HepG2 (cell line): ENCODE measurements at regions not wholly inside any gene's neighbourhood (a gene's known extent, or its start where the extent isn't known, plus 50 kb on each side); places are given as distances from the start of the nearest gene placed in this dataset.

Experiments used
- ATAC-seq: fragments of 200-7000 bp; cut with Tn5 transposase; 3 replicates; pipeline ENCODE4 v1.9.1; 2020; ENCODE audit warnings: mild to moderate bottlenecking, moderate library complexity
- BruUV-seq: library from RNA; stranded (reverse); fragments of 400-500 nt; replicated peaks from 2 replicates; lab custom pipeline; 2021; lab: Mats Ljungman, UMichigan
- CTCF ChIA-PET: fragments of 300-600 bp; formaldehyde crosslinking; extraction: SDS; loops from one replicate; lab custom pipeline; 2021; ENCODE audit warnings: low total read pairs, inconsistent platforms, low intra/inter-chr PET ratio; lab: Yijun Ruan, JAX
- POLR2A ChIA-PET: fragments of 350-600 bp; sonication (Branson Sonifier 250); formaldehyde crosslinking; loops from one replicate; lab custom pipeline; 2020; ENCODE audit warnings: antibody characterized with exemption, inconsistent platforms; lab: Yijun Ruan, JAX
- DNase-seq: peaks from one replicate; pipeline ENCODE4 v3.0.0-alpha.2; 2015; ENCODE audit warnings: low spot score
- FAIRE-seq: peaks from 3 replicates; lab custom pipeline; 2011; peaks lifted over from hg19 to GRCh38; lab: Jason Lieb, UNC
- H2AFZ ChIP-seq: one replicate; pipeline ENCODE4 v1.6.1; 2011; ENCODE audit warnings: low read length, inconsistent platforms
- H3K27ac ChIP-seq: fragments of 300-600 bp; 3 replicates; pipeline ENCODE4 v1.8.0; 2011; ENCODE audit warnings: mixed run types, mild to moderate bottlenecking, mixed read lengths, low read length, inconsistent platforms; ENCODE audit not compliant: insufficient read depth; ENCODE audit errors: extremely low read length
- H3K27me3 ChIP-seq, 2 experiments: fragments of 200-600 bp in 1 of 2; 2 replicates in 1 of 2; 3 replicates in 1 of 2; pipeline versions ENCODE4 v1.6.0 to v1.8.0; 2011; ENCODE audit warnings: low read length in 2 of 2, mild to moderate bottlenecking in 2 of 2, moderate library complexity in 2 of 2, inconsistent platforms in 1 of 2; ENCODE audit not compliant: insufficient read depth in 2 of 2, control insufficient read depth in 1 of 2
- H3K36me3 ChIP-seq, 2 experiments: fragments of 200-600 bp in 1 of 2; replicated peaks in 1 of 2; 2 replicates in 1 of 2; 3 replicates in 1 of 2; pipeline versions ENCODE4 v1.5.1 to v1.8.0; 2011; ENCODE audit warnings: low read length in 2 of 2, inconsistent platforms in 1 of 2; ENCODE audit not compliant: insufficient read depth in 2 of 2, control insufficient read depth in 1 of 2
- H3K4me1 ChIP-seq: 2 replicates; pipeline ENCODE4 v1.5.1; 2012; ENCODE audit warnings: low read length, inconsistent platforms; ENCODE audit not compliant: insufficient read depth
- H3K4me2 ChIP-seq: 2 replicates; pipeline ENCODE4 v1.6.0; 2011; ENCODE audit warnings: low read depth, low read length, inconsistent platforms
- H3K4me3 ChIP-seq, 3 experiments: fragments of 200-600 bp in 1 of 3; sonication (generic), shearing (Covaris generic) in 1 of 3; replicated peaks in 1 of 3; 2 replicates each; pipeline ENCODE4 v1.5.1; 2011 to 2016; ENCODE audit warnings: low read length in 3 of 3, inconsistent platforms in 2 of 3, low read depth in 2 of 3, mild to moderate bottlenecking in 2 of 3, control low read depth in 1 of 3, mixed read lengths in 1 of 3; ENCODE audit not compliant: insufficient read depth in 1 of 3
- H3K79me2 ChIP-seq: one replicate; pipeline ENCODE4 v1.6.1; 2011; ENCODE audit warnings: low read length, inconsistent platforms; ENCODE audit not compliant: insufficient read depth
- H3K9ac ChIP-seq: 2 replicates; pipeline ENCODE4 v1.6.0; 2011; ENCODE audit warnings: mild to moderate bottlenecking, low read depth, low read length, inconsistent platforms; ENCODE audit not compliant: insufficient read depth
- H3K9me3 ChIP-seq: 2 replicates; pipeline ENCODE4 v1.5.1; 2012; ENCODE audit warnings: mild to moderate bottlenecking, low read length
- H4K20me1 ChIP-seq: 2 replicates; pipeline ENCODE4 v1.6.0; 2011; ENCODE audit warnings: inconsistent platforms, mild to moderate bottlenecking, low read length, moderate library complexity; ENCODE audit not compliant: insufficient read depth
- ARID2 ChIP-seq: sonication (generic); formaldehyde crosslinking; IDR thresholded peaks from 2 replicates; pipeline ENCODE4 v1.8.1; 2022; ENCODE audit warnings: mild to moderate bottlenecking, missing genetic modification reagents, borderline replicate concordance
- ATF3 ChIP-seq: sonication (generic); formaldehyde crosslinking; IDR thresholded peaks from 2 replicates; pipeline ENCODE4 v1.4.0; 2020; ENCODE audit warnings: missing genetic modification reagents
- BCLAF1 ChIP-seq: fragments of 450-650 bp; IDR thresholded peaks from 2 replicates; pipeline ENCODE4 v1.6.1; 2017; ENCODE audit warnings: mild to moderate bottlenecking
- CSRNP2 ChIP-seq: sonication (generic); formaldehyde crosslinking; conservative IDR thresholded peaks from 2 replicates; pipeline ENCODE4 v1.8.0; 2022; ENCODE audit warnings: low read depth, missing genetic modification reagents
- FOXJ3 ChIP-seq: sonication (generic); formaldehyde crosslinking; IDR thresholded peaks from 2 replicates; pipeline ENCODE4 v1.4.0; 2020; ENCODE audit warnings: missing genetic modification reagents, mild to moderate bottlenecking, borderline replicate concordance
- GATAD1 ChIP-seq: IDR thresholded peaks from 2 replicates; pipeline ENCODE4 v1.6.1; 2016; ENCODE audit warnings: missing genetic modification reagents, missing compliant biosample characterization
- HDAC6 ChIP-seq: fragments of 200-600 bp; sonication (generic); IDR thresholded peaks from 2 replicates; pipeline ENCODE4 v1.7.0; 2017; ENCODE audit warnings: mild to moderate bottlenecking, antibody characterized with exemption, low read length, low read depth
- IKZF4 ChIP-seq: sonication (generic); formaldehyde crosslinking; IDR thresholded peaks from 2 replicates; pipeline ENCODE4 v1.5.1; 2020; ENCODE audit warnings: borderline replicate concordance, mild to moderate bottlenecking, low read depth, missing genetic modification reagents; ENCODE audit errors: not compliant biosample characterization
- PCBP1 ChIP-seq: fragments of 200-400 bp; formaldehyde crosslinking; IDR thresholded peaks from 2 replicates; pipeline ENCODE4 v1.6.1; 2017; ENCODE audit warnings: mild to moderate bottlenecking, low read depth, low read length, borderline replicate concordance
- TARDBP ChIP-seq: sonication (generic); formaldehyde crosslinking; IDR thresholded peaks from 2 replicates; pipeline ENCODE4 v1.8.0; 2022; ENCODE audit warnings: mild to moderate bottlenecking, missing genetic modification reagents
- TCF7 ChIP-seq: sonication (generic); IDR thresholded peaks from 2 replicates; pipeline ENCODE4 v1.6.1; 2016; ENCODE audit warnings: antibody characterized with exemption, low read depth
- ZNF12 ChIP-seq: sonication (generic); formaldehyde crosslinking; IDR thresholded peaks from 2 replicates; pipeline ENCODE4 v1.5.0; 2020; ENCODE audit warnings: missing genetic modification reagents
- ZNF230 ChIP-seq: sonication (generic); formaldehyde crosslinking; IDR thresholded peaks from 2 replicates; pipeline ENCODE4 v1.4.0; 2020; ENCODE audit warnings: mild to moderate bottlenecking, missing genetic modification reagents
- ZNF281 ChIP-seq: sonication (generic); formaldehyde crosslinking; IDR thresholded peaks from 2 replicates; pipeline ENCODE4 v1.4.0; 2020; ENCODE audit warnings: missing genetic modification reagents, borderline replicate concordance
- ZNF367 ChIP-seq: sonication (generic); formaldehyde crosslinking; IDR thresholded peaks from 2 replicates; pipeline ENCODE4 v1.4.0; 2020; ENCODE audit warnings: missing genetic modification reagents, borderline replicate concordance
- ZNF468 ChIP-seq: sonication (generic); formaldehyde crosslinking; IDR thresholded peaks from 2 replicates; pipeline ENCODE4 v1.8.0; 2022; ENCODE audit warnings: mild to moderate bottlenecking, moderate library complexity, missing genetic modification reagents
- ZNF557 ChIP-seq: sonication (generic); formaldehyde crosslinking; IDR thresholded peaks from 2 replicates; pipeline ENCODE4 v1.4.0; 2020; ENCODE audit warnings: missing genetic modification reagents
- WGBS: methylation state at CpG from one replicate; pipeline ENCODE4 v1.1.6; 2017; ENCODE audit warnings: low lambda C conversion rate; 5-methylcytosine and 5-hydroxymethylcytosine counted together
- in situ Hi-C: cut with HindIII; loops from 2 replicates; pipeline ENCODE4 v1.10.0; 2017; ENCODE audit warnings: low pct_unique_long_range_greater_than_20kb; ENCODE audit not compliant: extremely low pct_ligation_motif_present
- intact Hi-C: fragments of 100-400 bp; cut with micrococcal nuclease; formaldehyde crosslinking; loops from one replicate; pipeline ENCODE4 v1.10.0; 2022; ENCODE audit not compliant: unreplicated experiment

- TF ChIP-seq HDAC6 = no peak
Observed at GRCh38 chr15:62697636-62698035, 344.9 kb upstream of the TPM1 start (continued).

GRCh38 chr15:62698646-62699045, 343.9 kb upstream of the TPM1 start:
- WGBS = 88% methylated on average over 8 of the region's 8 CpGs
- Histone ChIP-seq H2AFZ (no peak overlapping the region), H3K4me1 (no peaks in the 10 kb centered on the region), H4K20me1 (no peaks in the 10 kb centered on the region), H3K9ac (no peak overlapping the region), H3K36me3 (peaks cover 6 to 7% of the 10 kb centered on the region in 2 experiments; a peak in 3 of 5 replicates), H3K27me3 (no peaks in the 10 kb centered on the region), H3K4me3 (no peak overlapping the region), H3K79me2 (no peaks in the 10 kb centered on the region), H3K4me2 (no peak overlapping the region), H3K9me3 (no peaks in the 10 kb centered on the region), H3K27ac (no peak overlapping the region)
- FAIRE-seq (no peak), DNase-seq (no peak), ATAC-seq (no peak)
- in situ Hi-C loops (no loop called here), intact Hi-C loops (no loop called here)
- ChIA-PET POLR2A (no interaction called here), CTCF (no interaction called here)
- BruUV-seq = no TSS peak
- TF ChIP-seq TARDBP (CRISPR knock-in tag) = no peak
- no peak for TF ChIP-seq PCBP1
- no peak for TF ChIP-seq GATAD1 (CRISPR knock-in tag)
- TF ChIP-seq ZNF12 = no peak
- no peak for TF ChIP-seq ZNF468 (CRISPR knock-in tag)
- TF ChIP-seq ATF3 (CRISPR knock-in tag) = no peak
- no peak for TF ChIP-seq FOXJ3 (CRISPR knock-in tag)
- no peak for TF ChIP-seq TCF7
- no peak for TF ChIP-seq ZNF281 (CRISPR knock-in tag)
- TF ChIP-seq ZNF230 (CRISPR knock-in tag) = no peak
- no peak for TF ChIP-seq IKZF4 (CRISPR knock-in tag)
- TF ChIP-seq ZNF557 (CRISPR knock-in tag) = no peak
- TF ChIP-seq ZNF367 = no peak
- no peak for TF ChIP-seq ARID2 (CRISPR knock-in tag)
- no peak for TF ChIP-seq BCLAF1
- TF ChIP-seq CSRNP2 (CRISPR knock-in tag) = no peak
